A673 (cell line): ENCODE measurements at regions not wholly inside any gene's neighbourhood (a gene's known extent, or its start where the extent isn't known, plus 50 kb on each side); places are given as distances from the start of the nearest gene placed in this dataset.

Source experiments
- CTCF ChIP-seq: fragments of 300-800, 200-600 bp; sonication (generic); conservative IDR thresholded peaks from 2 replicates; pipeline ENCODE4 v1.5.1; 2017; ENCODE audit warnings: low read depth, mild to moderate bottlenecking, antibody characterized with exemption, low read length, moderate library complexity, mixed read lengths
- EZH2 ChIP-seq: fragments of 200-600 bp; sonication (generic); IDR thresholded peaks from 2 replicates; pipeline ENCODE4 v1.6.1; 2017; ENCODE audit warnings: borderline replicate concordance, low read depth, mild to moderate bottlenecking, mixed read lengths, antibody characterized with exemption, low read length; ENCODE audit not compliant: poor library complexity, severe bottlenecking

GRCh38 chr11:130802567-130802966, 113.7 kb downstream of the SNX19 start:
- TF ChIP-seq CTCF: no peak
- TF ChIP-seq EZH2: no peak
